Central memory CD8-positive, alpha-beta T cell (primary cell): ENCODE measurements at regions not wholly inside any gene's neighbourhood (a gene's known extent, or its start where the extent isn't known, plus 50 kb on each side); places are given as distances from the start of the nearest gene placed in this dataset.
"Not testable (repeated sequence)": the region's sequence is repeated elsewhere in the genome, so short reads cannot be mapped to it uniquely, and the experiment has no call there.

Experiments used
- ATAC-seq: fragments of 150-1000 bp; cut with Tn5 transposase; replicated peaks from 2 replicates; pipeline ENCODE4 v1.10.0; 2022; ENCODE audit warnings: mild to moderate bottlenecking, moderate FRiP score, moderate number of reproducible peaks; ENCODE audit not compliant: poor library complexity, severe bottlenecking; ENCODE audit errors: extremely low read depth
- DNase-seq, 2 donors: peaks; one replicate each; pipeline ENCODE4 v3.0.0; 2021; ENCODE audit warnings: low spot score in 2 of 2
- H3K27ac Mint-ChIP-seq: one replicate; pipeline ENCODE4 v1.8.0; 2022; ENCODE audit warnings: low read depth, mild to moderate bottlenecking, moderate library complexity, mixed read lengths
- H3K27me3 Mint-ChIP-seq: one replicate; pipeline ENCODE4 v1.8.0; 2022; ENCODE audit warnings: mixed read lengths
- H3K36me3 Mint-ChIP-seq: one replicate; pipeline ENCODE4 v1.8.0; 2022; ENCODE audit warnings: mild to moderate bottlenecking, moderate library complexity, mixed read lengths; ENCODE audit not compliant: insufficient read depth
- H3K4me1 Mint-ChIP-seq: one replicate; pipeline ENCODE4 v1.8.0; 2022; ENCODE audit warnings: mixed read lengths
- H3K4me3 Mint-ChIP-seq: one replicate; pipeline ENCODE4 v1.8.0; 2022; ENCODE audit warnings: mild to moderate bottlenecking, moderate library complexity, mixed read lengths
- H3K9me3 Mint-ChIP-seq: one replicate; pipeline ENCODE4 v1.8.0; 2022; ENCODE audit warnings: mixed read lengths

- peaks cover 45% of the 10 kb centered on the region for H3K27me3 Mint-ChIP-seq
- not testable (repeated sequence) for H3K4me3 Mint-ChIP-seq, H3K9me3 Mint-ChIP-seq, H3K4me1 Mint-ChIP-seq, DNase-seq, H3K27ac Mint-ChIP-seq, ATAC-seq, H3K36me3 Mint-ChIP-seq
Observed at GRCh38 chr9:129531860-129532402, 89.0 kb downstream of the C9orf50 start.

- not testable (repeated sequence) for H3K9me3 Mint-ChIP-seq, ATAC-seq, DNase-seq, H3K4me3 Mint-ChIP-seq, H3K27ac Mint-ChIP-seq, H3K36me3 Mint-ChIP-seq, H3K4me1 Mint-ChIP-seq
- H3K27me3 Mint-ChIP-seq: peaks cover 74% of the 10 kb centered on the region
Observed at GRCh38 chr9:129527955-129528354, 92.9 kb downstream of the C9orf50 start.

GRCh38 chr9:129525656-129526196 is 95.2 kb downstream of the C9orf50 start:
- ATAC-seq (no peak), DNase-seq (no peak)
- Mint-ChIP-seq H3K9me3 (no peaks in the 10 kb centered on the region), H3K27me3 (peaks cover 67% of the 10 kb centered on the region), H3K27ac (no peak overlapping the region), H3K4me1 (no peaks in the 10 kb centered on the region), H3K36me3 (no peaks in the 10 kb centered on the region), H3K4me3 (no peak overlapping the region)

GRCh38 chr9:129524582-129525270 is 96.2 kb downstream of the C9orf50 start:
- Mint-ChIP-seq H3K27me3 (peaks cover 57% of the 10 kb centered on the region), H3K4me3 (no peak overlapping the region), H3K4me1 (no peaks in the 10 kb centered on the region), H3K9me3 (no peaks in the 10 kb centered on the region), H3K36me3 (no peaks in the 10 kb centered on the region), H3K27ac (peak overlapping the region; percentile 39)
- DNase-seq: no peak
- ATAC-seq: no peak

GRCh38 chr9:129523943-129524581 is 96.8 kb downstream of the C9orf50 start:
- Mint-ChIP-seq H3K4me1 (no peaks in the 10 kb centered on the region), H3K27ac (peak overlapping the region; percentile 16)

GRCh38 chr9:129522351-129522750 is 98.5 kb downstream of the C9orf50 start:
- no peak overlapping the region for H3K4me3 Mint-ChIP-seq
- no peak for ATAC-seq
- no peak for DNase-seq
- no peaks in the 10 kb centered on the region for H3K9me3 Mint-ChIP-seq
- H3K27me3 Mint-ChIP-seq: peaks cover 41% of the 10 kb centered on the region
- no peak overlapping the region for H3K27ac Mint-ChIP-seq
- H3K36me3 Mint-ChIP-seq: no peaks in the 10 kb centered on the region
- H3K4me1 Mint-ChIP-seq: no peaks in the 10 kb centered on the region

More at GRCh38 chr9:129523943-129524581, 96.8 kb downstream of the C9orf50 start:
- Mint-ChIP-seq H3K36me3 (no peaks in the 10 kb centered on the region), H3K27me3 (peaks cover 52% of the 10 kb centered on the region), H3K9me3 (no peaks in the 10 kb centered on the region), H3K4me3 (no peak overlapping the region)
- DNase-seq (no peak), ATAC-seq (no peak)

GRCh38 chr9:129520082-129520481 is 100.8 kb downstream of the C9orf50 start:
- DNase-seq (no peak), ATAC-seq (no peak)
- H3K9me3 Mint-ChIP-seq: no peaks in the 10 kb centered on the region
- no peak overlapping the region for H3K27ac Mint-ChIP-seq
- H3K36me3 Mint-ChIP-seq: no peaks in the 10 kb centered on the region
- H3K4me3 Mint-ChIP-seq: no peak overlapping the region
- H3K4me1 Mint-ChIP-seq: no peaks in the 10 kb centered on the region
- peaks cover 19% of the 10 kb centered on the region for H3K27me3 Mint-ChIP-seq

- Mint-ChIP-seq H3K36me3 (no peaks in the 10 kb centered on the region), H3K27me3 (peaks cover 9% of the 10 kb centered on the region), H3K4me1 (no peaks in the 10 kb centered on the region), H3K27ac (no peak overlapping the region), H3K9me3 (peaks cover 7% of the 10 kb centered on the region), H3K4me3 (no peak overlapping the region)
- DNase-seq (no peak), ATAC-seq (no peak)
Observed at GRCh38 chr9:129518074-129518473, 102.8 kb downstream of the C9orf50 start.

- ATAC-seq (no peak), DNase-seq (no peak)
- Mint-ChIP-seq H3K36me3 (no peaks in the 10 kb centered on the region), H3K4me1 (no peaks in the 10 kb centered on the region), H3K27ac (no peak overlapping the region), H3K27me3 (no peaks in the 10 kb centered on the region), H3K4me3 (no peak overlapping the region), H3K9me3 (peaks cover 7% of the 10 kb centered on the region)
Observed at GRCh38 chr9:129517006-129517405, 103.9 kb downstream of the C9orf50 start.

- Mint-ChIP-seq H3K27ac (no peak overlapping the region), H3K4me1 (no peaks in the 10 kb centered on the region), H3K36me3 (no peaks in the 10 kb centered on the region), H3K27me3 (no peaks in the 10 kb centered on the region), H3K9me3 (peaks cover 7% of the 10 kb centered on the region), H3K4me3 (no peak overlapping the region)
- ATAC-seq (no peak), DNase-seq (no peak)
Observed at GRCh38 chr9:129514891-129515290, 106.0 kb downstream of the C9orf50 start.

- no peaks in the 10 kb centered on the region for H3K36me3 Mint-ChIP-seq
- no peak for ATAC-seq
- no peak overlapping the region for H3K4me3 Mint-ChIP-seq
- H3K27me3 Mint-ChIP-seq: no peaks in the 10 kb centered on the region
- no peaks in the 10 kb centered on the region for H3K4me1 Mint-ChIP-seq
- DNase-seq: no peak
- peaks cover 7% of the 10 kb centered on the region for H3K9me3 Mint-ChIP-seq
- H3K27ac Mint-ChIP-seq: no peak overlapping the region
Observed at GRCh38 chr9:129514497-129514867, 106.4 kb downstream of the C9orf50 start.

GRCh38 chr9:129513856-129514496 is 106.9 kb downstream of the C9orf50 start:
- Mint-ChIP-seq H3K27ac (no peak overlapping the region), H3K4me1 (no peaks in the 10 kb centered on the region), H3K9me3 (peaks cover 7% of the 10 kb centered on the region), H3K36me3 (no peaks in the 10 kb centered on the region), H3K4me3 (no peak overlapping the region), H3K27me3 (no peaks in the 10 kb centered on the region)
- no peak for DNase-seq
- no peak for ATAC-seq
